ENCODE measurements at regions not wholly inside any gene's neighbourhood (a gene's known extent, or its start where the extent isn't known, plus 50 kb on each side); places are given as distances from the start of the nearest gene placed in this dataset.
"Not testable (repeated sequence)": the region's sequence is repeated elsewhere in the genome, so short reads cannot be mapped to it uniquely, and the experiment has no call there.

DNA sequence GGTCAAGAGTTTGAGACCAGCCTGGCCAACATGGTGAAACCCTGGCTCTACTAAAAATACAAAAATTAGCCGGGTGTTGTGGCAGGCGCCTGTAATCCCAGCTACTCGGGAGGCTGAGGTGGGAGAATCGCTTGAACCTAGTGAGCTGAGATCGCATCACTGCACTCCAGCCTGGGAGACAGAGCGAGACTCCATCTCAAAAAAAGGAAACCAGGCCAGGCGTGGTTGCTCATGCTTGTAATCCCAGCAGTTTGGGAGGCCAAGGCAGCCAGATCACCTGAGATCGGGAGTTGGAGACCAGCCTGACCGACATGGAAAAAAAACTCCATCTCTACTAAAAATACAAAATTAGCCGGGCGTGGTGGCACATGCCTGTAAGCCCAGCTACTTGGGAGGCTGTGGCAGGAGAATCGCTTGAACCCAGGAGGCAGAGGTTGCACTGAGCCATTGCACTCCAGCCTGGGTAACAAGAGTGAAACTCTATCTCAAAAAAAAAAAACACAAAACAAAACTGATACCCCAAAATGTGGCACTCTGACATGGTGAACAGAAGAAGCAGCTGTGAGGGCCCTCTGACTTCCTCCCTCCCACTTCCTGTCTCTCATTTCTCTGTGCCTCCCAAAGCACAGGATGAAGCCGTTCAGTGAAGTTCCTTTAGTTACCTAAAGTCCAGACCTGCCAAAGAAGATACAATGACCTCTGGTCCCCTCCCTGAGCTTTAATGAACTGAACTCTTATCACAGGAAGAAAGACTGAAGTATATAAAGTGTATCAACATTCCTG, 93.2 kb upstream of the GRIN2A start:
- DNase-seq (ENCODE audit: low spot score): not testable (repeated sequence)

DNA sequence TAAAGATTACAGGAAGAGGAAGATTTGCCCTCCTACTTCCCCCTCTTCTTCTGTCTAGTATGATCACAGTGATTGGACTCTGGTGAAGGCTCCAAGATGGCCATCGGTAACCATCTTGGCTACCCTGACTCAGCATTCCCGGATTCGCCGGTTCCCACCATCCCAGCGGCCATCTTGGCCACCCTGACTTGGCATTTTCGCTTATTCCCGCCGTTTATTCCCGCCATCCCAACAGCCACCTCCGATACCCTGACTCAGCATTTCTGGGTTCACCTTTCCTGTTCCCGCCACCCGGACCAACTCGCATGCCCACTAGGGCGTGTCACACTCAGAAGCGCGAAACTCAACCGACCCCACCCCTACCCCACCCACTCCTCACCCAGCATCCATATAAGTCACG, 95.4 kb upstream of the GRIN2A start:
- no peak for DNase-seq (ENCODE audit: low spot score)

DNA sequence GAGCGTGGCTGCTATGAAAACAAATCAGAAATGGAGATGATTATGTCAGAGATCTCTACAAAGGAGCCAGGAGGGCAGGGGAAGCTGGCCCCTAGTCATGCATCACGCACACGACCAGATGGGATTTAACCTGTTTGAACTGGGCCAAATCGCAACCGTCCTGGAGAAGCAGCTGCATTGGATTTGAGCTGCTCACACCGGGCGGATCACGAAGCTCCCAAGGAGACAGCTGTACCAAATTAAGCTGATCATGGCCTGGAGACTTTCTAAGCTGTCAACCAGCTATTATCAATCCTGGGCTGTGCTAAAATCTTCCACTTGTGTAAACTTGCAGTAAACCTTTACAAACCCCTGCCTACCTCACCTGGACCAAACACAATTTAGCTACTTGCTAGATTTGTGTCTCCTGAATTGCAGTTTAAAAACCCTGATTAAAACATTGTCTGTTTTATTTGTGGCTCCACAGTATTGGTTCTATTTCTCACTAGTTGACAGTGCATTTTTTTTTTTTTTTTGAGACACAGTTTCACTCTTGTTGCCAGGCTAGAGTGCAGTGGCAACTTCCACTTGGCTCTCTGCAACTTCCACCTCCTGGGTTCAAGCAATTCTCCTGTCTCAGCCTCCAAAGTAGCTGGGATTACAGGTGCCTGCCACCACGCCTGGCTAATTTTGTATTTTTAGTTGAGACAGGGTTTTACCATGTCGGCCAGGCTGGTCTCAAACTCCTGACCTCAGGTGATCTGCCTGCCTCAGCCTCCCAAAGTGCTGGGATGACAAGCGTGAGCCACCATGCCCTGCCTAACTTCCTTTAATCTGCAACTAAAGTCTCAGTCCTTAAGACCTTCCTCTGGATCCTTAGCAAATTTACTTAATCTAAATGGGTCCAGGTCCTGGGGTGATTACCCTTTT, 98.3 kb upstream of the GRIN2A start:
- DNase-seq (ENCODE audit: low spot score): no peak

DNA sequence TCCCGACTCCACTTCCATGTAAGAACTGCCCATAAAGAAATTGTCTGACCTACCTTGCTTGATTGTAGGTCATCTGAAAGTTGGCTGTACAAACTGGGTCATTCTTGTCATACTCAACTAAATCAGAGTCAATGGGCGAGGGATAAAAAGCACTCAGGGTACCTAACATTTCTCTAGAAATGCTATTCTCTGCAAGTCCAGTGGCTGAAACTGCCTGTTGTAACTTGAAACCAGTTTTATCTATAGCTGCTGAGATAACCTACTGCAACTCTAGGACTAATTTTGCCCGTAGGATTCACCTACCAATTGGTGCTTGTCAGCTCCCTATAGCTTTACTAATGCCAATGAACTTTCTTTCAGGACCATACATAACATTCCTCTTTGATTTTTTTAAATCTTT, 100.1 kb upstream of the GRIN2A start:
- DNase-seq (ENCODE audit: low spot score): no peak

DNA sequence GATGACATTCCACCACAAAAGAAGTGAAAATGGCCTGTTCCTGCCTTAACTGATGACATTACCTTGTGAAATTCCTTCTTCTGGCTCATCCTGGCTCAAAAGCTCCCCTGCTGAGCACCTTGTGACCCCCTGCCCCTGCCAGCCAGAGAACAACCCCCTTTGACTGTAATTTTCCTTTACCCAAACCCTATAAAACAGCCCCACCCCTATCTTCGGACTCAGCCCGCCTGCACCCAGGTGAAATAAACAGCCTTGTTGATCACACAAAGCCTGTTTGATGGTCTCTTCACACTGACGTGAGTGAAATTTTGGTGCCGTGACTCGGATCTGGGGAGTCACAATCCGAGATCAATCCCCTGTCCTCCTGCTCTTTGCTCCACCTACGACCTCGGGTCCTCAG, 101.0 kb upstream of the GRIN2A start:
- not testable (repeated sequence) for DNase-seq (ENCODE audit: low spot score)

DNA sequence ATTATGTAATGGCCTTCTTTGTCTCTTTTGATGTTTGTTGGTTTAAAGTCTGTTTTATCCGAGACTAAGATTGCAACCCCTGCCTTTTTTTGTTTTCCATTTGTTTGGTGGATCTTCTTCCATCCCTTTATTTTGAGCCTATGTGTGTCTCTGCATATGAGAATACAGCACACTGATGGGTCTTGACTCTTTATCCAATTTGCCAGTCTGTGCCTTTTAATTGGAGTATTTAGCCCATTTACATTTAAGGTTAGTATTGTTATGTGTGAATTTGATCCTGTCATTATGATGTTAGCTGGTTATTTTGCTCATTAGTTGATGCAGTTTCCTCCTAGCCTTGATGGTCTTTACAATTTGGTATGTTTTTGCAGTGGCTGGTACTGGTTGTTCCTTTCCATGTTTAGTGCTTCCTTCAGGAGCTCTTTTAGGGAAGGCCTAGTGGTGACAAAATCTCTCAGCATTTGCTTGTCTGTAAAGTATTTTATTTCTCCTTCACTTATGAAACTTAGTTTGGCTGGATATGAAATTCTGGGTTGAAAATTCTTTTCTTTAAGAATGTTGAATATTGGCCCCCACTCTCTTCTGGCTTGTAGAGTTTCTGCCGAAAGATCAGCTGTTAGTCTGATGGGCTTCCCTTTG, 95.3 kb upstream of the ATF7IP2 start:
- DNase-seq (ENCODE audit: low spot score): not testable (repeated sequence)

DNA sequence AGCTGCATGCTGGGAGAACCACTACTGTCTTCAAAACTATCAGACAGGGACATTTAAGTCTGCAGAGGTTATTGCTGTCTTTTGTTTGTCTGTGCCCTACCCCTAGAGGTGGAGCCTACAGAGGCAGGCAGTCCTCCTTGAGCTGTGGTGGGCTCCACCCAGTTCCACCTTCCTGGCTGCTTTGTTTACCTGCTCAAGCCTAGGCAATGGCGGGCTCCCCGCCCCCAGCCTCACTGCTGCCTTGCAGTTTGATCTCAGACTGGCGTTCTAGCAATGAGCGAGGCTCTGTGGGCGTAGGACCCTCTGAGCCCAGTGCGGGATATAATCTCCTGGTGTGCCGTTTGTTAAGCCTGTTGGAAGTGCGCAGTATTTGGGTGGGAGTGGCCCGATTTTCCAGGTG, 93.7 kb upstream of the ATF7IP2 start:
- not testable (repeated sequence) for DNase-seq (ENCODE audit: low spot score)

DNA sequence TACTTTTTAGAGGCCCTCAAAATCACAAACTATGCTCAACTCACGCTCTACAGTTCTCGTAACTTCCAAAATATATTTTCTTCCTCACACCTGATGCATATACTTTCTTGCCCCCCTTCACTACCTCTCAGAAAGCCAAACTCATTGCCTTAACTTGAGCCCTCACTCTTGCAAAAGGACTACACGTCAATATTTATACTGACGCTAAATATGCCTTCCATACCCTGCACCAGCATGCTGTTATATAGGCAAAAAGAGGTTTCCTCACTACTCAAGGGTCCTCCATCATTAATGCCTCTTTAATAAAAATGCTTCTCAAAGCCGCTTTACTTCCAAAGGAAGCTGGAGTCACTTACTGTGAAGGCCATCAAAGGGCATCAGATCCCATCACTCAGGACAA, 92.9 kb upstream of the ATF7IP2 start:
- not testable (repeated sequence) for DNase-seq (ENCODE audit: low spot score)

DNA sequence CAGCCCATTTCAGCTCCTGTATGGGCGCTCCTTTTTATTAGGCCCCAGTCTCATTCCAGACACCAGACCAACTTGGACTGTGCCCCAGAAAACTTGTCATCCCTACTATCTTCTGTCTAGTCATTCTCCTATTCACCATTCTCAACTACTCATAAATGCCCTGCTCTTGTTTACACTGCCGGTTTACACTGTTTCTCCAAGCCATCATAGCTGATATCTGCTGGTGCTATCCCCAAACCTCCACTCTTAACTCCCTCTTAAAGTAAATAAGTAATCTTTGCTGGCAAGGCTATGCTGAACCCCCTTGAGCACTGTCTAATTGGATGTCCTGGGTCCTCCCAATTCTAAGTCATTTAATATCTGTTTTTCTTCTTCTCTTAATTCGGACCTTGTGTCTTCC, 91.7 kb upstream of the ATF7IP2 start:
- not testable (repeated sequence) for DNase-seq (ENCODE audit: low spot score)

DNA sequence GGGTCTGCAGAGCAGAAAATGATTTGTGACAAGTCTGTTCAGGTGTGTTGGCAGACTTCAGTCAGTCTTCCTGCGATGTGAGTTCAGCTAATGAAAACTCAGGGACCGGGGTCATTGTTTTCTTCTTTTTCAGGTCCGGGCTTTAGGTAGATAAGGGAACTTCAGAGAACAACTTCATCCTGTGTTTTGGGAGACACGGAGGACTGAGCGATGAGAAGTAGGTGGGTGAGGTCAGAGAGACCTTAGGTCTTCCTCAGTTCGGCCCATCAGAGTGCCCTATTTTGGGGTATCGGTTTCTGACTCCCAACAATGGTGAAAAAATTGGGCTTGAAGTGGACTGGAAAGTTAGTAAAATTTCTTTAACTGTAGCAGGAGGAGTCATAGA, 88.9 kb upstream of the ATF7IP2 start:
- DNase-seq (ENCODE audit: low spot score): no peak

DNA sequence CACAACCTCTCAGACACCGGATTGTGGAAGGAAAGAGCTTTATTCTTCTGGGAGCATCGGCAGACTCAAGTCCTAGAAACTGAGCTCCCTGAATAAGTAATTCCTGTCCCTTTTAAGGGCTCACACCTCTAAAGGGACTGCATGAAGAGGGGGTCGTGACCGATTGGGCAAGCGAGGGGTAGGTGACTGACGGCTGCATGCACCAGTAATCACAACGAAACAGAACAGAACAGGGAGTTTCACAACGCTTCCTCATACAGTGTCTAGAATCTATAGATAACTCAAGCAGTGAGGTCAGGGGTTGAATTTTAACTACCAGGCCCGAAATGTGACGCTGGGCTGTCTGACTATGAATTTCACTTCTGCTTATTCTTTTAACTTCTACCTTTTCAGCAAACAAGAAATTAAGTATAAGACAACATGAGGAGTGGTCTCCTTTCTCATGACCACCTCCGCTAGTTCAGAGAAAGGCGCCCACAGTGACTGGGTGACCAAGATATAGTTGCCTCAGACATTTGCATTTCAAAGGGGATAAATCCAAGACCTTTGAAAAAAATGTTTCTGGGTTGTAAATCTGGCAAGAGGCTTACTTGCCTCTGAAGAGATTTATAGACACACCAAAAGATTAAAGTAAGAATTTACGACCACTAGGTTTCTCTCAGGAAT, 88.4 kb upstream of the ATF7IP2 start:
- DNase-seq (ENCODE audit: low spot score): no peak

DNA sequence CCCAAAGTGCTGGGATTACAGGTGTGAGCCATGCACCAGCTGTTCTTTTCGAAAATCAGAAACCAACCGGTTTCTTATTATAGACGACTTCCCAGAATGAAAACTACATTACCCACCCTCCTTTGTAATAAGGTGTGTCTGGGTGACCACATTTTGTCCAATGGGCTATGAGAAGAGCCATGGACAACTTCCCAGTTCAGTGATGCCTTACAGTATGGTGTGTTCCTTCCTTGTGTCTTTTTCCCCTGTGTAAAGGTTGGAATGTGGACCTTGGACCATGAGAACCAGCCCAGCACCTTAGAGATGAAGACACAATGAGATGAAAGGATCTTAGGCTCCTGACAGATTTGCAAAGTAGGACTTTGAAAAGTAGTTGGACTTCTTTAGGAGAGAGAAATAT, 85.0 kb upstream of the ATF7IP2 start:
- no peak for DNase-seq (ENCODE audit: low spot score)

DNA sequence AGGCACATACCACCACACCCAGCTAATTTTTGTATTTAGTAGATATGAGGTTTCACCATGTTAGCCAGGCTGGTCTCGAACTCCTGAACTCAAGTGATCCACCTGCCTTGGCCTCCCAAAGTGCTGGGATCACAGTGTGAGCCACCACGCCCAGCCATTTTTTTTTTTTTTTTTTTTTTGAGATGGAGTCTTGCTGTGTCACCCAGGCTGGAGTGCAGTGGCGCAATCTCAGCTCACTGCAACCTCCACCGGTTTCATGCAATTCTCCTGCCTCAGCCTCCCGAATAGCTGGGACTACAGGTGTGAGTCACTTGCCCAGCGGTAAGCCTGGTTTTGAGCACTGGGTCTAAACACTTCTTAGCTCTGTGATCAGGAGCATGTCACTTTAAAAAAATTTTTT, 84.3 kb upstream of the ATF7IP2 start:
- not testable (repeated sequence) for DNase-seq (ENCODE audit: low spot score)

DNA sequence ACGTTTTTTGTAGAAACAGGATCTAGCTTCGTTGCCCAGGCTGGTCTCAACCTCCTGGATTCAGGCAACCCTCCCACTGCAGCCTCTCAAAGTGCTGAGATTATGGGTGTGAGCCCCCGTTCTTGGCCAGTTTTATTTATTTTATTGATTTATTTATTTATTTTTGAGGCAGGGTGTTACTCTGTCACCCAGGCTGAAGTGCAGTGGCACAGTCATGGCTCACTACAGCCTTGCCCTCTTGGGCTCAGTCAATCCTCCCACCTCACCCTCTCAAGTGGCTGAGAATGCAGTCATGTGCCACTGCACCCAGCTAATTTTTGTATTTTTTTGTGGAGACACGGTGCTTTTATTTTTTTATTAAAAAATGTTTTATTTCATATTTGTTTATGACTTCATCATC, 79.9 kb upstream of the ATF7IP2 start:
- DNase-seq (ENCODE audit: low spot score): no peak

DNA sequence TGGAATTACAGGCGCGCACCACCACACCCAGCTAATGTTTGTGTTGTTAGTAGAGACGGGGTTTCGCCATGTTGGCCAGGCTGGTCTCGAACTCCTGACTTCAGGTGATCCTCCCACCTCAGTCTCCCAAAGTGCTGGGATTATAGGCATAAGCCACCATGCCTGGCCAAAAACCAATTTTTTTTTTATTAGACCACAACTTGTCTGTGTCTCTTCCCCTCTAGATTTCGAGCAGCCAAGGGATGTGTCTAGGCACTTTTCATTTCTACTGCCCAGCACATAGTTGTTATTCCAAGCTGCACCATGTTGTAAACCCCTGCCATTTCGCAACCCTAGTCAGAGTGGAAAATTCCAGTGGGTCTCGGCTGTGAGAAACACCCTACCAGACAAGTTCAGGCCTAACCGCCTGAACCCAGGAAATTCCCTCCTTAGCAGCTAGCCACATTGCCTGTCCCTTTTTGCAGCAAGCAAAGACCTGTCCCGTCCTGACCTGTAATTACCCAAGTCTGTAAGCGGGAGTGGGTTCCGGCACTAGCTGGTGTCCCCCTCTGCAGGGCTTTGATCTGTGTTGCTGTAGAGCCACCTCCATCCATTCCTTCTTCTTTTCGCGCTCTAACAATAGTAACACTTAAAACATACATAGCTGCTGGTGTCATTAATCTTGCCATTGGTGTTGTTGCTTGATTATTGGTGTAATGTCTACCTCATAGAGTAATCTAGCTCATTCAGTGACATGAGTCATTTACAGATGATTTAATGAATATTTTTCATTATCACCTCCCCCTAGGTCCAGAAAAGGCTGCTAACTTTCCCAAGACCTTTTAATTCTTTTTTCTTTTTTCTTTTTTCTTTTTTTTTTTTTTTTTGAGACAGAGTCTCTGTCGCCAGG, 77.3 kb upstream of the ATF7IP2 start:
- no peak for DNase-seq (ENCODE audit: low spot score)

DNA sequence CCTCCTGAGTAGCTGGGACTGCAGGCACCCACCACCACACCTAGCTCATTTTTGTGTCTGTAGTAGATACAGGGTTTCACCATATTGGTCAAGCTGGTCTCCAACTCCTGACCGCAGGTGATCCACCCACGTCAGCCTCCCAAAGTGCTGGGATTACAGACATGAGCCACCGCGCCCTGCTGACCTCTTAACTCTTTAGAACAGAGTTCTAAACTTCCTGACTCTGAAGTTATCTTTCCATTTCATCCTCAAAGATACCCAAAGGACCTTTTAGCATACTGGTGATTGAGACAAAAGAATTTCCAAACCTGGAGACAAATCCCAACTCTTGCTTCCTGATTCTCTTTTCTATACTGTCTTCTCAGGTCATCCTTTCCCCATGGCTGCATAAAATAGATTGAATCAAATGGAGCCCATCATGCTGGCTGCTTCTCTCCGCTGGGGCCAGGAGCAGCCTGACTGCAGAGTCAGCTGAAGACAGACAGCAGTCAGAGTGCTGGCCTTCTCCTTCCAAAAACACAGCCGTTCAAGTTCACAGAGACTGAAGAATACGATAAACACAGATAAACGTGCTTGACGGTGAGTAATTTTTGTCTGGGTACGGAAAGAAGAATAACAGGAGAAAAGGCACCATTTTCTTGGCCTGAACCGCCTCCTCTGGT, 76.5 kb upstream of the ATF7IP2 start:
- DNase-seq (ENCODE audit: low spot score): no peak

DNA sequence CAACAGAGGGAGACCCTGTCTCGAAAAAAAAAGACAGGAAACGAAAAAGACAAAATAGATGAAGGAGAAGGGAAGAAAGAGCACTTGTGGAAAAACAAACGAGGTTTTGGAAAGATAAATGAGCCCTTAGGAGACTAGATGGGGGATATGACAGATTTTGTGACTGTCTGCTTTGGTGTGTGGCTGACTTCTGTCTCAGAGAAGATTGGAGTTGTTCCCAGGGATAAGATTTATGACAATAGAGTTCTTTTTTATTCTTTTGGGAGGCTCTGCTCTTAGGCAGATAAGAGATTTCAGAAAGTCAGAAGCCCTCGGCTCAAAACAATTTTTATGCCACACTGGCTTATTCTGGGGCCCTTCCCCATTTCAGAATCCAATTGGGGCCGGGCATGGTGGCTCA, 73.9 kb upstream of the ATF7IP2 start:
- no peak for DNase-seq (ENCODE audit: low spot score)

DNA sequence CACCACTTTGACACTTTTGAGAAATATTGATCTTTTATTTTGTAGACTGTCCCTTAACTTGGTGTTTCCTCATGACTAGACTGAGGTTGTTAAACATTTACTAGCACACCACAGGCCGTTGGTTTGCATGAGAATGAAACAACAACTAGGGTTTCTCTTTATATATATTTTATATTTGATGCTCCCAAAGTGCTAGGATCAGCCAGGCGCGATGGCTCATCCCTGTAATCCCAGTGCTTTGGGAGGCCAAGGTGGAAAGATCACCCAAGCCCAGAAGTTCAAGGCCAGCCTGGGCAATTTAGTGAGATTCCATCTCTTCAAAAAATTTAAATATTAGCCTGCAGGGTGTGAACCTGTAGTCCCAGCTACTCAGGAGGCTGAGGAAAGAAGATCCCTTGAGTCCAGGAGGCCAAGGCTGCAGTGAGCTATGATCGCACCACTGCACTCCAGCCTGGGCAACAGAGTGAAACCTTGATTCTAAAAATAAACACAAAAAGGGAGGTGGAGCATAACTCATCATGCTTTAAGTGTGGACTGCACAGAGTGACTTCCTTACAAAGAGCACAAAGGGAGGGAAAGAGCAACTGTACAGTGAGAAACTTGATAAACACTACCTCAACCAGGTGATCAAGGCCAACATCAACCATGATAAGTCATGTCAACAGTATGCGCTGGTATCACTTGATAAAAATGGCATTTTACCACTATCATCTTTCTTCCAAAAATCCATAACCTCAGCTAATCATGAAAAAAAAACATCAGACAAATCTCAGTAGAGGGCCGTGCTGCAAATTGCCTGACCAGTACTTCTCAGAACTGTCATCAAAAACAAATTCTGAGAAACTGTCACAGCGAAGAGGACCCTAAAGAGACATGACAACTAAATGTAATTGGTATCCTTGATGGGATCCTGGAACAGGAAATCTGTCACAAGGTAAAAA, 72.8 kb upstream of the ATF7IP2 start:
- DNase-seq (ENCODE audit: low spot score): no peak

DNA sequence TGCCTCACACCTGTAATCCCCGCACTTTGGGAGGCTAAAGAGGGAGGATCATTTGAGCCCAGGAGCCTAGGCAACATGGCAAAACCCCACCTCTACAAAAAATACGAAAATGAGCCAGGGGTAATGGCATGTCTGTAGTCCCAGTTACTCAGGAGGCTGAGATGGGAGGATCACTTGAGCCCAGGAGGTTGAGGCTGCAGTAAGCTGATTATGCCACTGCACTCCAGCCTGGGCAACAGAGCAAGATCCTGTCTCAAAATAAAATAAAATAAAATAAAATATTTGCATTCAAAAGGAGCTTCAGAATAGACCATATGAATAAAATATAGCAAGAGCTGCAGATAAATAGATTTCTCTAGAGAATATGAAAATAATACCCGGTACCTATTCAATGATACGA, 71.5 kb upstream of the ATF7IP2 start:
- DNase-seq (ENCODE audit: low spot score): no peak

DNA sequence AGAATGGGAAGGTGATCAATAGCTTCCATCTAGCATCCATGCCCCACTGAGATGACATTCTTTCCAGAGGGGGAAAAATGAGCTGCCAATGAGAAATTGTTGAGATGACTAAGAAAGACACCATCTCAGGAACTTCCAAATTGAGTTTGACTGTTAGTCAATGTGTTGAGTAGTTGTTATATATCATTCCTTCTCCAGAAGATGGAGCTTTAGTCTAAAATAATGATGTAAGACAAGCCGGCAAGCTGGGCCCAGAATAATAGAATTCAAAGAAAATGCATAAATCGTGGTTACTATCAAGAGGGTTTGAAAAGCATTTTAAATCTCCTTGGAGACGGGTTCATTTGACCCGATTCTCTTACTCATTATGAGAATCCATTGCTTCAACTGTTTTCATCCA, 71.0 kb upstream of the ATF7IP2 start:
- no peak for DNase-seq (ENCODE audit: low spot score)
